Erythroblast (primary cell): ENCODE measurements at regions not wholly inside any gene's neighbourhood (a gene's known extent, or its start where the extent isn't known, plus 50 kb on each side); places are given as distances from the start of the nearest gene placed in this dataset.

Experiments used
- GATA1 ChIP-seq: IDR thresholded peaks from 2 replicates; pipeline ENCODE4 v1.6.1; 2011; ENCODE audit warnings: low read depth, mild to moderate bottlenecking, control low read depth, low read length, moderate library complexity
- POLR2A ChIP-seq: IDR thresholded peaks from 2 replicates; pipeline ENCODE4 v1.6.1; 2011; ENCODE audit warnings: mild to moderate bottlenecking, low read length

GRCh38 chr2:8289111-8289510, 392.7 kb upstream of the ID2 start:
- TF ChIP-seq POLR2A = no peak
- TF ChIP-seq GATA1 = no peak
